Astrocyte (in vitro differentiated cells and primary cell): ENCODE measurements at regions not wholly inside any gene's neighbourhood (a gene's known extent, or its start where the extent isn't known, plus 50 kb on each side); places are given as distances from the start of the nearest gene placed in this dataset.

Experiments
- DNase-seq: peaks from one replicate; pipeline ENCODE4 v3.0.0-alpha.2; 2010; ENCODE audit warnings: low read depth
- FAIRE-seq: peaks from 2 replicates; lab custom pipeline; 2011; peaks lifted over from hg19 to GRCh38; lab: Jason Lieb, UNC
- H2AFZ ChIP-seq: 2 replicates; pipeline ENCODE4 v1.6.0; 2012; ENCODE audit warnings: low read depth, low read length, inconsistent platforms
- H3K27ac ChIP-seq: 2 replicates; pipeline ENCODE4 v1.5.1; 2011; ENCODE audit warnings: low read depth, low read length, inconsistent platforms
- H3K27me3 ChIP-seq: 2 replicates; pipeline ENCODE4 v1.6.0; 2011; ENCODE audit warnings: low read length, inconsistent platforms; ENCODE audit not compliant: insufficient read depth
- H3K36me3 ChIP-seq: 2 replicates; pipeline ENCODE4 v1.5.1; 2011; ENCODE audit warnings: low read length, inconsistent platforms; ENCODE audit not compliant: insufficient read depth
- H3K4me1 ChIP-seq: 2 replicates; pipeline ENCODE4 v1.5.1; 2011; ENCODE audit warnings: low read length, inconsistent platforms; ENCODE audit not compliant: insufficient read depth
- H3K4me2 ChIP-seq: 2 replicates; pipeline ENCODE4 v1.6.0; 2012; ENCODE audit warnings: low read length, inconsistent platforms
- H3K4me3 ChIP-seq: 2 replicates; pipeline ENCODE4 v1.5.1; 2011; ENCODE audit warnings: low read depth, mild to moderate bottlenecking, low read length, inconsistent platforms; ENCODE audit not compliant: insufficient read depth
- H3K79me2 ChIP-seq: 2 replicates; pipeline ENCODE4 v1.6.0; 2012; ENCODE audit warnings: mild to moderate bottlenecking, low read length, inconsistent platforms; ENCODE audit not compliant: insufficient read depth
- H3K9ac ChIP-seq: 2 replicates; pipeline ENCODE4 v1.6.0; 2012; ENCODE audit warnings: mild to moderate bottlenecking, low read length, inconsistent platforms
- H3K9me3 ChIP-seq: 2 replicates; pipeline ENCODE4 v1.5.1; 2012; ENCODE audit warnings: low read depth, mild to moderate bottlenecking, low read length, inconsistent platforms; ENCODE audit not compliant: insufficient read depth
- H4K20me1 ChIP-seq: 2 replicates; pipeline ENCODE4 v1.6.0; 2012; ENCODE audit warnings: low read length, inconsistent platforms; ENCODE audit not compliant: insufficient read depth
- H3K27ac Mint-ChIP-seq: one replicate; pipeline ENCODE4 v1.8.0; 2021; ENCODE audit warnings: mild to moderate bottlenecking, mixed read lengths; ENCODE audit not compliant: unreplicated experiment
- H3K27me3 Mint-ChIP-seq: one replicate; pipeline ENCODE4 v1.8.0; 2021; ENCODE audit warnings: low read depth, mixed read lengths; ENCODE audit not compliant: unreplicated experiment
- H3K36me3 Mint-ChIP-seq: one replicate; pipeline ENCODE4 v1.8.0; 2021; ENCODE audit warnings: low read depth, mixed read lengths; ENCODE audit not compliant: unreplicated experiment
- H3K4me1 Mint-ChIP-seq: one replicate; pipeline ENCODE4 v1.8.0; 2021; ENCODE audit warnings: low read depth, mixed read lengths; ENCODE audit not compliant: unreplicated experiment
- H3K4me3 Mint-ChIP-seq: one replicate; pipeline ENCODE4 v1.8.0; 2021; ENCODE audit warnings: mild to moderate bottlenecking, moderate library complexity, mixed read lengths; ENCODE audit not compliant: unreplicated experiment
- H3K9me3 Mint-ChIP-seq: one replicate; pipeline ENCODE4 v1.8.0; 2021; ENCODE audit warnings: mild to moderate bottlenecking, mixed read lengths; ENCODE audit not compliant: unreplicated experiment
- CTCF ChIP-seq: IDR thresholded peaks from 2 replicates; pipeline ENCODE4 v1.5.1; 2011; ENCODE audit warnings: low read depth, mild to moderate bottlenecking, inconsistent platforms, low read length, moderate library complexity; ENCODE audit not compliant: insufficient read depth
- EZH2 ChIP-seq: IDR thresholded peaks from 2 replicates; pipeline ENCODE4 v1.6.1; 2012; ENCODE audit warnings: mild to moderate bottlenecking, low read length, inconsistent platforms; ENCODE audit not compliant: insufficient read depth

GRCh38 chr9:129321286-129322021 is 143.4 kb upstream of the IER5L start:
- Mint-ChIP-seq H3K27ac (no peak overlapping the region), H3K9me3 (peaks cover 2% of the 10 kb centered on the region), H3K4me1 (peaks cover 22% of the 10 kb centered on the region), H3K36me3 (no peaks in the 10 kb centered on the region), H3K4me3 (no peak overlapping the region), H3K27me3 (no peaks in the 10 kb centered on the region)
- no peaks in the 10 kb centered on the region for H3K79me2 ChIP-seq
- H3K9me3 ChIP-seq = no peaks in the 10 kb centered on the region
- FAIRE-seq (no peak), DNase-seq (no peak)
- H2AFZ ChIP-seq = peak overlapping the region; percentile 87
- H4K20me1 ChIP-seq = no peaks in the 10 kb centered on the region
- no peak overlapping the region for H3K4me3 ChIP-seq
- H3K4me2 ChIP-seq = peak overlapping the region; percentile 82
- TF ChIP-seq CTCF (no peak), EZH2 (no peak)
- H3K9ac ChIP-seq = peak overlapping the region; percentile 67
- no peaks in the 10 kb centered on the region for H3K27me3 ChIP-seq
- H3K36me3 ChIP-seq = no peaks in the 10 kb centered on the region
- H3K4me1 ChIP-seq = peaks cover 23% of the 10 kb centered on the region
- no peak overlapping the region for H3K27ac ChIP-seq

GRCh38 chr9:129320575-129321285 is 142.7 kb upstream of the IER5L start:
- Histone ChIP-seq H3K9me3 (no peaks in the 10 kb centered on the region), H2AFZ (peak overlapping the region; percentile 87), H4K20me1 (no peaks in the 10 kb centered on the region), H3K9ac (peak overlapping the region; percentile 67), H3K4me2 (peak overlapping the region; percentile 82), H3K4me1 (peaks cover 25% of the 10 kb centered on the region), H3K4me3 (peak overlapping the region; percentile 36), H3K27me3 (no peaks in the 10 kb centered on the region), H3K27ac (no peak overlapping the region), H3K79me2 (no peaks in the 10 kb centered on the region), H3K36me3 (no peaks in the 10 kb centered on the region)
- Mint-ChIP-seq H3K27me3 (peaks cover 4% of the 10 kb centered on the region), H3K9me3 (peaks cover 2% of the 10 kb centered on the region), H3K4me3 (peak overlapping the region; percentile 69), H3K36me3 (no peaks in the 10 kb centered on the region), H3K27ac (peak overlapping the region; percentile 92), H3K4me1 (peaks cover 22% of the 10 kb centered on the region)
- peak; percentile 81 for DNase-seq
- FAIRE-seq = peak; percentile 56
- no peak for TF ChIP-seq CTCF
- no peak for TF ChIP-seq EZH2
